Transverse colon (tissue), 4 donors: ENCODE measurements at regions not wholly inside any gene's neighbourhood (a gene's known extent, or its start where the extent isn't known, plus 50 kb on each side); places are given as distances from the start of the nearest gene placed in this dataset.

Experiments used
- POLR2A ChIP-seq: fragments of 450-650 bp; IDR thresholded peaks from one replicate; pipeline ENCODE4 v1.6.1; 2016; ENCODE audit warnings: antibody characterized with exemption, mild to moderate bottlenecking, moderate library complexity
- POLR2AphosphoS5 ChIP-seq, 3 donors: sonication (generic); formaldehyde crosslinking; IDR thresholded peaks; one replicate each; pipeline ENCODE4 v1.6.1; 2016; ENCODE audit warnings: antibody characterized with exemption in 3 of 3
- TF ChIP-seq, protein P1 (sequence below), 5 experiments: fragments of 200-600 bp in 3 of 5; fragments of 450-650 bp in 2 of 5; sonication (generic) in 3 of 5; IDR thresholded peaks; 1 replicate in 2 of 5; 2 replicates in 3 of 5; pipeline ENCODE4 v1.5.1; 2016 to 2017; ENCODE audit warnings: antibody characterized with exemption in 5 of 5, inconsistent platforms in 3 of 5, mild to moderate bottlenecking in 2 of 5, moderate library complexity in 1 of 5

DNA sequence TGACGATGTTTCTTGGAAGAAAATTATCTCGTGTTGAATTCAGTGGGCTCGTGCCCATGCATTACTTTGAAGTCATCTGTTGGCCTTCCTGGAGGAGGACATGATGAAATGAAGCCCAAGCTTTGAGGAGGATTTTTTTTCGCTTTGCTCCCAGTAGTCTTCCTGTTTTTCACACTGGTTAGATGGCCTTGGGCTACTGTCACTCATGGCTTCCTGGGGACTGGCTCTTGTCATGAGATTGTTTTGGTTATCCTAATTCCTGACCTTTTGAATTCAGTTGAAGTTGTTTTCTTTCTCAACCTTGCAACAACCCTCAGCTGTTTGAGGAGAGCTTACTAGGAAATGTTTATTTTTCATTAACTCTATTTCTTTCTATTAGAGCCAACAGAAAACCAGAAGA is 430.7 kb downstream of the HS3ST3B1 start:
- TF ChIP-seq, protein P1, sequence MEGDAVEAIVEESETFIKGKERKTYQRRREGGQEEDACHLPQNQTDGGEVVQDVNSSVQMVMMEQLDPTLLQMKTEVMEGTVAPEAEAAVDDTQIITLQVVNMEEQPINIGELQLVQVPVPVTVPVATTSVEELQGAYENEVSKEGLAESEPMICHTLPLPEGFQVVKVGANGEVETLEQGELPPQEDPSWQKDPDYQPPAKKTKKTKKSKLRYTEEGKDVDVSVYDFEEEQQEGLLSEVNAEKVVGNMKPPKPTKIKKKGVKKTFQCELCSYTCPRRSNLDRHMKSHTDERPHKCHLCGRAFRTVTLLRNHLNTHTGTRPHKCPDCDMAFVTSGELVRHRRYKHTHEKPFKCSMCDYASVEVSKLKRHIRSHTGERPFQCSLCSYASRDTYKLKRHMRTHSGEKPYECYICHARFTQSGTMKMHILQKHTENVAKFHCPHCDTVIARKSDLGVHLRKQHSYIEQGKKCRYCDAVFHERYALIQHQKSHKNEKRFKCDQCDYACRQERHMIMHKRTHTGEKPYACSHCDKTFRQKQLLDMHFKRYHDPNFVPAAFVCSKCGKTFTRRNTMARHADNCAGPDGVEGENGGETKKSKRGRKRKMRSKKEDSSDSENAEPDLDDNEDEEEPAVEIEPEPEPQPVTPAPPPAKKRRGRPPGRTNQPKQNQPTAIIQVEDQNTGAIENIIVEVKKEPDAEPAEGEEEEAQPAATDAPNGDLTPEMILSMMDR (IDR thresholded peaks at IDR 0.05): no peak
- TF ChIP-seq POLR2A: no peak
- TF ChIP-seq POLR2AphosphoS5 (IDR thresholded peaks at IDR 0.05): no peak
